Activated CD4-positive, alpha-beta T cell treated with anti-CD3 and anti-CD28 coated beads, Interleukin-10, Interleukin-2, amounts not matched to agents 100 ng/mL and 50 ng/mL, durations not matched to agents 16 hours and 8 hours (primary cell): ENCODE measurements at regions not wholly inside any gene's neighbourhood (a gene's known extent, or its start where the extent isn't known, plus 50 kb on each side); places are given as distances from the start of the nearest gene placed in this dataset.

Experiments used
- DNase-seq: peaks from one replicate; pipeline ENCODE4 v3.0.0-alpha.2; 2020

DNA sequence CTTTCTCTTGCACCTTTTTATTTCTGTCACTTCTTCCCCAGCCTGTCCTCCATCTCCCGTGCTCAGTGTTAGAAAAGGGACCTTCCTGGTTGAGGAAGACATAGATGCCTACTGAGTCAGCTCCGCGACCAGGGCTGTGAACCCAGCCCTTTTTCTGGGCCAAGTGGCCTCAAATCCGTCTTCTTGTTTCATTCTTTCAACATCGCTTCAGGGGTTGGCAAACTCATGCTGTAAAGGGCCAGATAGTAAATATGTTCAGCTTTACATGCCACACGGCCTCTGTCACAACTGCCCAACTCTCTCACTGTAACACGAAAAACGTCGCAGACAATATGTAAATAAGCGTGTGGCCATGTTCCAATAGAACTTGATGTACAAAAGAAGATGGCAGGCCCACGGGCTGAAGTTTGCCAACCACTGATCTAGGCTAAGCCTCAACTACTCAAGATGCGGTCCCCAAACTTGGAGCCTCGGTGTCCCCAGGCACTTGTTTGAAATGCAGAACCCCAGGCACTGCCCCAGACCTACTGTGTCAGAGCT lies 338.4 kb downstream of the MN1 start:
- no peak for DNase-seq

DNA sequence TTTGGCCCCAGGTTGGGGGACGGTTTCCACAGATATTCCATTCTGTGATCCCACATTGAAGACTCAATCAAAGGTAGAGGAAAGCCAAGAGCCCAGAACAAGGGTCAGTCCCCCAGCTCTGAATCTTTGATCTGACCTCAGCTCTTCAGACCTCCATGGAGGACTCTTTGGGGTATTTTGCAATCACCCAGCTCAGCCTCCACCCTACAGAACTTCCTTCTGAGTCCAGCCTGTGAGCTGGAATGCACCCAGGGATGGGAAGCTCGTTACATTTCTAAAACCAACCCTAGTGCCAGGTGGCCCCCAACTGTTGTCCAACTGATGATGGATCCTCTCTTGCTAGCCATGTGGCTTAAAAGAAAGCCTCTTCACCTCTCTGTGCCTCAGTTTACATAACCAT lies 335.3 kb downstream of the MN1 start:
- no peak for DNase-seq

DNA sequence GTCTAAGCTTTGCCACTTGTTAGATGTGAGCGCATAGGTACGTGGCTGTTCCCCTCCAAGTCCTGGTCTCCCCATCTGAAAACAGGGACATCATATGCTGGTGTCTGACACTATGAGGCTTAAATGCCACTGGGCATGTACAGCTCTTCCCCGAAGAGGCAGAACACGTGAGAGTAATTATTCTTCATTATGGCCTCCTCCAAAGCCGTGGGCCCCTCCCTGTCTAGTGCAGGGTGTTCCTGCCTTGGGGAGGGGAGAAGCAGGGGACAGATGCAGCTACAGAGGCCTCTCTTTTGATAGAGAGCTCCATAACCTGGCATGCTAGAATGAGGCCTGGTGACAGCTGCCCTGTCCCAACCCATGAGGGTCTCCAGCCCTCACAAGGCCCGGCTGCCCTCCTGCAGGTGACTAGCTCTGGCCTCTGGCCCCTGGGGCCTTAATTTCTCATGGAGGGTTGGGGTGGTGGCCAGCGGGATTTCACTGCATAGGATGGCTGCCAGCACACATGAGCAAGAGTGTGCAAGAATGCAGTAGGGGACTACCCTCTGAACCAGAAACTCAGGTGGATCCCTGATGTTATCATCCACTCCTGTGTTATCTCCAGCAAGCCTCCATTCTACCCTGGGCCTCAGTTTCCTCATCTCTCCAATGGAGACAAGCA lies 334.6 kb downstream of the MN1 start:
- DNase-seq = no peak

GRCh38 chr22:27467711-27468110 lies 333.8 kb downstream of the MN1 start:
- no peak for DNase-seq

- no peak for DNase-seq
Observed at GRCh38 chr22:27468712-27469111, 332.8 kb downstream of the MN1 start.

DNA sequence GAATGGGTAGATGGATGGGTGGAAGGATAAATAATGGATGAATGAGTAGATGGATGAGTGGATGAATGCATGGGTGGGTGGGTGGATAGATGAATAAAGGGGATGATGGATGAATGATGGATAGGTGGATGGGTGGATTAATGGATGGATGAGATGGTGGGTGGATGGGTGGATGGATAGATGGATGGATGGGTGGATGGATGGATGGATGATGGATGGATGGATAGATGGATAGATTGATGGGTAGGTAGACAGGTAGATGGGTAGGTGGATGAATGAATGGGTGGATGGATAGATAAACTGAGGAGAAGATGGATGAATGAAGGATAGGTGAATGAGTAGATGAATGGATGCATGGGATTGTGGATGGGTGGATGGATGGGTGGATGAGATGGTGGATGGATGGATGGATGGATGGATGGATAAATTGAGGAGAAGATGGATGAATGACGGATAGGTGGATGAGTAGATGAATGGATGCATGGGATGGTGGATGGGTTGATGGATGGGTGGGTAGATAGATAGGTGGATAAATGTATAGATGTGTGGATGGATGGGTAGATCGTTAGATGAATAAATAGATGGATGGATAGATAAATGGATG lies 331.3 kb downstream of the MN1 start:
- DNase-seq = no peak

DNA sequence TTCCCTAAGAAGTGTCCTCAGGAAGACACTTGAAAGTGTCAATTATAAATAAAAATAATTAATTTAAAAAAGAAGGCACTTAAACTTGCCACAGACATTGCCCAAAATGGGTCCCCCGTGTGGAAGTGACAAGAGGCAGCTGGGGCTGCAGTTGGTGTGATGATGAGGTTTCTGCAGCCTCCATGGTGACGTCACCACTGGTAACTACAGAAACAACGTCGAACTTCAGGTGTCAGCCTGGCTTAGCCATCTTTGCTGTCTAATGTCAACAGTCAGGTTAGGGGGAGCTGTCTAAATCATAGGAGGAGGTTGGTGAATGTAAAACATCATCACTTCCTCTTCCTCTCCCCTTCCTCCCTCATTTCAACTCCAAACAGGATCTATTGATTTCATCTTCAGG lies 328.6 kb downstream of the MN1 start:
- DNase-seq = no peak

GRCh38 chr22:27473533-27473932 lies 328.0 kb downstream of the MN1 start:
- DNase-seq = no peak

- no peak for DNase-seq
Observed at GRCh38 chr22:27474112-27474571, 327.4 kb downstream of the MN1 start.

DNA sequence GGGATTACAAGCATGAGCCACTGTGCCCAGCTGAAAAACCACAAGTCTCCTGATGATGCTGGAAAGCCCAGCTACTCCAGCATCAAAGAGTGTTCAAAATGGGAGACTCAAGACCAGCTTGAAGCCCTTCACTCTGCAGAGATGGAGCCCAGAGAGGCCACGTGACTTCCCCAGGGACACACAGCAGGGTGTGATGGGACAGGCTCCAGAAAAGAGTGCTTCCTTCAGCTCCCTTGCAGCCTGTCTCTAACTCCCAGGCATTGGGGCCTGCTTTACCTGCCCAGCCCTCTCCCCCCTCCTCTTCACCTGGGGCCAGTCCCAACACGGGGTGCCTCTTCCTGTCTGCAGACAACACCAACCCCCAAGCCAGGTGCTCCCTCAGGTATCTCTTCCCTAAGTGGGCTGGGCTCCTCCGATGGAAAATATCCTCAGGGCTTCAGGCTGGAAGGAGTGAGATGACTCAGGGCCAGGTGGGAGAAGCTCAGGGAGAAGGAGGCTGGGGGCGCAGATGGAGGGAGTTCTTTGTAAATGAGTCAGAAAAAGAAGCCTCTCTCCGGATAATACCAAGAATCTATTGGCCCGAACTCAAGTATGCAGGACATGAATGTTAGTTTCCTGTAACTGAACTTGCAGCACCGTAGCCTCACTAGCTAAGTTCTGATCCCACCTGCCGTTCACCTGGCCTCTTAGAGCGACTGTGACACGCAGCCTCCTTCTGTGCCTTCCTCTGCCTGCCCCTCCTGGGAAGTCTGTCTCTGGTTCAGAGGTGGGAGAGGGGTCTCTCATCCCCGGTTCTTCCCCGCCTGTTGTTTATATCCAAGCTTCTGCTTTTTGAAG lies 326.6 kb downstream of the MN1 start:
- DNase-seq = no peak

DNA sequence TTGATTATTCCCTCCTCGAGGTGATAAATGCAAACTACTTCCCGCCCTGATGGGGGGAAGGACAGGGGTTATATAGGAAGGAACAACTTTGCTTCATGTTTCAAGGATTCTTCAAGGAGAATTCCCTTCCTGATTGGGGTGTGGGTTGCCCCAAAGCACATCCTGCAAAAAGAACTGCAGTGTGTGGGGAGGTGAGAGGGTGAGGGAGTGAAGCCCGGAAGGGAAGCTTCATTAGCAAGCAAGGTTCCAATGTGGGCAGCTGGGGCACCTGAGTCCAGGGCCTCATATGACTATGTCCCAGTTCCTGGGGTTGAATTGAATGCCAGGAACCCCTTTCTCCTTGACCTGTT lies 326.0 kb downstream of the MN1 start:
- no peak for DNase-seq

GRCh38 chr22:27476318-27476717 lies 325.2 kb downstream of the MN1 start:
- DNase-seq = no peak

GRCh38 chr22:27476729-27477128 lies 324.8 kb downstream of the MN1 start:
- DNase-seq = no peak

GRCh38 chr22:27477171-27477570 lies 324.4 kb downstream of the MN1 start:
- DNase-seq = no peak

GRCh38 chr22:27480487-27480886 lies 321.1 kb downstream of the MN1 start:
- no peak for DNase-seq

DNA sequence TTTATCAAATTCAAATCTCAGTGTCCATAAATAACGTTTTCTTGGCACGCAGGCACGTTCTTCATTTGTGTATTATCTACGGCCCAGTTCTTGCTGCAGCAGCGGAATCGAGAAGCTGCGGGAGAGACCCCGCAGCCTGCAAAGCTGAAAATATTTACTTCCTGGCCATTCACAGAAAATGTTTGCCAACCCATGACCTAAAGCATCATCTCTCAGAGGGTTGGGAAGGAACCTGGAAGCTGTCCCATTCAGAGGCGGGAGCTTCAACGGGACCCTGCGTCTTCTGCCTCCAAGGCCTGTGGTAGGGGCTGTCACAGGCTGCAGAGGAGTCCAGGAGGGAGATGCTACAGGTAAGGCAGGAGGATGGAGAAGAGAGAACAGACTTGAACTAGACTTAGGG lies 319.2 kb downstream of the MN1 start:
- DNase-seq = no peak

GRCh38 chr22:27483095-27483785 lies 318.3 kb downstream of the MN1 start:
- DNase-seq = no peak

- DNase-seq = no peak
Observed at GRCh38 chr22:27485842-27486241, 315.7 kb downstream of the MN1 start.

DNA sequence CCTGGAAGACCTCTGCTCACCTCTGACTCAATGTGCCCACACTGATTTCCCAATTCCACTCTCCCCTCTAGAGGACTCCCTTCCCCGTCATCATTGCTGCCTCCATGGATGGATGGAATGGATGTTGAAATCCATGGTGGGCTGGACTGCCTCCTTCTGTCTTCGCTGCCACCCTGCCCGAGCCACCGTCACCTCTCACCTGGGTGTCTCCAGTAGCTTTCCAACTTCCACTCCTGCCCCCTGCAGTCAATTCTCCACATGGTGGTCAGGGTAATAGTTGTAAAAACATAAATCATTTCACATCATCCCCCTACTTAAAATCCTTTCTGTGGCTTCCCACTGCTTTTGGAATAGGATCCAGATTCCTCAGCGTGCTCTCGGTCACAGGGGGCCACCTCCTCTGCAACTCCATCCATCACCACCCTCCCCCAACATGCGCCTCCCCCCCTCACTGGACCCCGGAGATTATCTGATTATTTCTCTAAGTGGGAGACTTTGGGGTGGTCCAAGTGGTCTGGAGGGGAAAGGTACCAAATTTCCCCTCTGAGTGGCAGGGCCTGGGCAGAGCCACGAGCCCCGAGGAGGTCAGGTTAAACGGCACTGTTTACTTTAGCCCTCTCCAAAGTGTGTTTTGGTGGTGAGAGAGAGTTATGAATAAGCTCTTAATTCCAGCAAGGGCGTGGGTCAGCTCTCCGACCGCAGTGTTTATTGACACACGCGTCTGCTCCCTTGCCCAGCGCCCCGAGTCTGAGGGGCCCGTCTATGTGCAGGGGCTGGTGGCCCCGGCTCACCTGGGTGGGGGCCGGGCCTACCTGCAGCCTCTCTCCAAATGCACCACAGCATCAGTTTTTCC lies 313.7 kb downstream of the MN1 start:
- DNase-seq = no peak

GRCh38 chr22:27488456-27489177 lies 312.9 kb downstream of the MN1 start:
- DNase-seq = no peak

DNA sequence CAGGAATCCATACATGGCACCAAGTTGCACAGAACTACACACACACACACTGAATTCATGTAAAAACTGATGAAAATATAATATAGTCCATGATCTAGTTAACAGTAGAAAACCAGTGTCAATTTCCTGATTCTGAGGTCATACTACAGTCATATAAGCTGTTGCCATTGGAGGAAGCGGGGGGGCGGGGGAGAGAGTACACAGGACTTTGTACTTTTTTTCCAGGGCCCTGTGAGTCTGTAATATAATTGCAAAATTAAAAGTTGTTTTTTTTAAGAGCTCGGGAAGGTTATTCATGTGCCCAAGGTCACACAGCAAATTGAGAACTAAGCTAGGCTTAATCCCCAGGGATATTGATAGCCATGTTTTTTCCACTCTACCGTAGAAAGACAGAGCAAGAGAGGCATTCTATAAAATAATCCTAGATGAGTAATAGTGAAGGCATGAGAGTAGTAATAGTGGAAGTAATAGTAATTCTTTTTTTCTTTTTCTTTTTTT lies 312.3 kb downstream of the MN1 start:
- DNase-seq = no peak
